ENCODE measurements at regions not wholly inside any gene's neighbourhood (a gene's known extent, or its start where the extent isn't known, plus 50 kb on each side); places are given as distances from the start of the nearest gene placed in this dataset.

DNA sequence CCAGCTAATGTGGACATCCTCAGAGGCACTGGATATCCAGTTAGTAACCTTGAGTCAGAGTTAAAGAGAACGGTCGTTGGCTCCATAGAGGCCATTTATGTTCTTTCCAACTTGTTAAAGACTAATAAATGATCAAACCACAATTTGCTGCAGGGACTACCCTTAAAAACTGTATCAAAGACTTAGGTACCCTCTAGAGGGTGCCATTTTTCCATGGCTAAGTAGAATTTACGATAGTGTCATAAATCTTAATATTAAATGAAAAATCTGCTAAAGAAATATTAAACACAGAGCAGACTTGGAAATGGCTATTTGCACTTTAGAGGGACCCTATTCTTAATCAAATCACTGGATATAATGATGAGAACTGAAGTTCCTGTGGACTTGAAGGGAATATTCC, 685.2 kb upstream of the CHORDC1 start:
- DNase-seq: no peak

- no peak for DNase-seq
These were observed 673.0 kb upstream of the CHORDC1 start for GRCh38 chr11:90895850-90896249.

DNA sequence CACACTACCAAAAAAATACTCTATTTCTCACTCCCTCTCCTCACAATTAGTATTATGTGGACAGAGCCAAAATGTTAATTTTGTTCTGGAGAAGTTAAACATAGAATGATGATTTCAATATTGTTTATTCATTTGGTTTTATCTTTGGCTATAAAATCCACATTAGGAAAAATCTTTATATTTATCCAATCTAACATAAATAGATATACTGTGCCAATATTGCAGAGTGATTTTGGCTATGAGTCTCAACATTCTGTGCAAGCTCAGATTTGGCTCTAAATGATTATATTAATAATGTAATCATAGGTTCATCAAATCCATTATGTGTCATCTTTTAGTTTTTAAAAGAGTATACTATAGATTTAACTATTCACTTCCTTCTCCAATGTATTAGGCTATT, 667.5 kb upstream of the CHORDC1 start:
- no peak for DNase-seq

DNA sequence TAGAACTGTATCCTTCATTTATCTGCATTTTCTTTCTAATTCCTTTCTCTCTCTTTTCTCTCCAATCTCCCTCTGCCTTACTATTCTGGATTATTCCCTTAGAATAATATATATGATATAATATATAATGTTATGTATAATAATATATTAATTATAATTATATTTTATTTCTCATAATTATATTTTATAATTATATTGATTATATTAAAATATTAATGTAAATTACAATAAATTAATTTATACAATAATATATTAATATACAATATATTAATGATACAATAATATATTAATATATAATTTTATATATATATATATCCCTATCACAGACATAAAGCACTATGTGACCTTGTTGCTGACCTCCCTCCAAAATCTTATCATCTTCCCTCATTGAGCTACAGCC, 661.3 kb upstream of the CHORDC1 start:
- no peak for DNase-seq

GRCh38 chr11:90874986-90875385, 652.1 kb upstream of the CHORDC1 start:
- no peak for DNase-seq

DNA sequence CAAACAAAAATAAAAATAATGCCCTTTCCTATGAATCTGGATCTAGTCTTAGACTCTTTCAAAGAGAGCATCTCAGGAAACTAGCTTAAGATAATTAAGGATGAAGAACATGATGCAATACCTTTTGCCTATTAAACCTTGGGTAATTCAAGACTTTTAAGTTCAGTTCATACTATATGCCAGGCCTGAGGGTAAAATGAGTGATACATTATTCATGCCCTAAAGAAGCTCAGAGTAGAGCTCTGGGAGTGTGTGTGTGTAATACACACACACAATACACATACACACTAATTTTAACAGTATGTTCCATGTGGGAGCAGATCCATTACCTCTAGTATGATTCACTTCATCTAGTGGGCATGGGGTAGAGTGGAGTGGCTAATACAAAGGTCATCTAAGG, 651.4 kb upstream of the CHORDC1 start:
- DNase-seq: no peak

DNA sequence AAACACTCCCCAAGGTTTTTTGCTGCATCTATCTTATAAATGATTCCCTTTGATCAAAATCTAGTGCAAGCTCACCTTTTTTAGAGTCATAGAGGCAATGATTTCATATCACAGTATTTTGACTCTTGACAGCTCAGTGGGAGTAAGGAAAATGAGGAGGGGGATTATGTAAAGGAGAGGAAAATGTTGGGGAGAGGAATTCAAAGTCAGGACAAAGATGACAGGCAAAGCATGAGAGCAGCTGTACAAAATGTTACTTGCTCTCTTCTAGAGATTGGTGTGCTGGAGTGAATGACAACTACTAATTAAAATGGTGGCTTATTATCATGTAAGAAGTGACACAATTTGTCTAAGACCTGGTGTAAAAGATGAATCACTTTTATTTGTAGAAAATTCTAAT, 644.6 kb upstream of the CHORDC1 start:
- no peak for DNase-seq

- DNase-seq: no peak
These were observed 633.9 kb upstream of the CHORDC1 start for GRCh38 chr11:90856790-90857189.

GRCh38 chr11:90855531-90855930, 632.7 kb upstream of the CHORDC1 start:
- no peak for DNase-seq

GRCh38 chr11:90851196-90851595, 628.3 kb upstream of the CHORDC1 start:
- no peak for DNase-seq

GRCh38 chr11:90849312-90849711, 626.5 kb upstream of the CHORDC1 start:
- no peak for DNase-seq

DNA sequence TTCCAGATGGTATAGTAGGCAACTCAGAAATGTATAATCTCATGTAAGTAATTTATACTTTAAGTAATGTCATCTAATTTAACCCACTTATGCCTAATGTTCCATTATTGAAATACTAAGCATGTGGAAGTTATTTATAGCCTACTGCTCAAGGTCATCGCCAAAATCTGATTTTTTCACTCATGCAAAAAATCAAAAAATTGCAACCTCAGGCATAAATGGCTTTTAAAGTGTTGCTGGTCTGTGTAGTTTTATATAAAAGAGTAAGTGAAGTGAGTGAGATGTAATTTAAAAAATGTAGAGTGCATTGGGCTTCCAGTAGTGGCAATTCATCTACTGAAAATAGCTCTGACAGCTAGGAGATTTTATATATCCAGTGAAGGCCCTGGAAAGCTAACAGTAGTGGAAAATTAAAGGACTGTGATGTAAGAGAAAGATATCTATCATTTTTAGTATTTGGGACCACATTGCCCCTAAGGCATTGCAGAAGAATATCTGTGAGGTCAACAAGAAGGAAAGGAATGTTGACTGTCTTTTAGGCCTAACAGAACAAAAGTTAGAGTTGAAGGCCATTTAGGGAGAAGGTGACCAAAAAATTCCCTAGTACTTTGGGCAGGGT, 624.5 kb upstream of the CHORDC1 start:
- no peak for DNase-seq

GRCh38 chr11:90846628-90847027, 623.8 kb upstream of the CHORDC1 start:
- no peak for DNase-seq

GRCh38 chr11:90845799-90846198, 623.0 kb upstream of the CHORDC1 start:
- DNase-seq: no peak

GRCh38 chr11:90845126-90845525, 622.3 kb upstream of the CHORDC1 start:
- no peak for DNase-seq

DNA sequence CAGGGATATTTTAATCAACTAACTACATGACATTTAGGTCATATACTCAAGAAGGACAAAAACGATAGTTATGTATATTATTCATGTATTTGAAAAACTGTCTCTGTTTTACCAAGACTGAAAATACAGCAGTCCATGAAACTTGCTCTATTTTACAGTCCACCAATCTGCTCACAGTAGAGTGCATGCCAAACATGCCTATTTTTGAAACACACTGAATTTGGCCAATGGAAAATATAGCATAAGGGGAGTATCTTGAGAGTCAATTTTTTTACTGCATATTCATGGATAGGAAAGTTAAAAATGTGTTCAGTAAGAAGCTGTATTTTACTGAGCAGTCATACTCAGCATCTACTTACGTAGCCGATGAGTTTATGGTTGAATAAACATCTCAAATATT, 621.2 kb upstream of the CHORDC1 start:
- no peak for DNase-seq

- DNase-seq: no peak
These were observed 619.8 kb upstream of the CHORDC1 start for GRCh38 chr11:90842681-90843080.

DNA sequence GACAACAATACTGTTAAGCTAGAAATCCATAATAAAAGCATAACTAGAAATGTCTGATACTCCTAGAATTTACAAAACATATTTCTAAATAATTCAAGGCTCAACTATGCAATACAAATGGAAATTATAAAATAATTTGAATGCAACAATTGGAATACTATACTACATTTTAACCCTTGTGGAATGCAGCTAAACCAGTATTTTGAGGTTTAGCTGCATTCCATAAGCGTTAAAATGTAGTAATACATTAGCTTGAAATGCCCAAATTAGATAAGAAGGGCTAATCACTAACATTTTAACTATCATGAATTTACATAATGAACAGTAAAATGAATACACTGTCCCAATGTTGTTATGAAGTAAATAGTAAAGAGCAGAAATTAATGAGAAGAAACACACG, 617.2 kb upstream of the CHORDC1 start:
- no peak for DNase-seq

GRCh38 chr11:90836031-90836430, 613.2 kb upstream of the CHORDC1 start:
- DNase-seq: no peak

DNA sequence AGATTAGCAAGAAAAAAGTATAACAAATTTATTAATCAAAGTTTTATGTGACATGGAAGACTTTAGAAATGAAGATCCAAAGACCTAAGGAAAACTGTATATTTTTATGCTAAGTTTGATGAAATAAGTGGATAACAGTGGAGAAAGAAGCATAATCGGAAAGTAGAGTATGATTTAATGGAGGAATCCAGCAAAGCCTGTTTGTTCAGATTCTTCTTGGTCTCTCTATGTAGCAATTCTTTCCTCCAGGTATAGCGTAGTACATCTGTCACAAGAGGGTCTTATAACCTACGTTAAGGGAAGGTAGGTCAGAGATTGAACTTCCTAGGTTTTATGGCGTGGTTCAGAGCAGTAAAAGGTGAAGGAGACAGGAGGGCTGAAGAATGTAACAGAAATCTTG, 600.6 kb upstream of the CHORDC1 start:
- DNase-seq: no peak

GRCh38 chr11:90822996-90823395, 600.1 kb upstream of the CHORDC1 start:
- DNase-seq: no peak

DNA sequence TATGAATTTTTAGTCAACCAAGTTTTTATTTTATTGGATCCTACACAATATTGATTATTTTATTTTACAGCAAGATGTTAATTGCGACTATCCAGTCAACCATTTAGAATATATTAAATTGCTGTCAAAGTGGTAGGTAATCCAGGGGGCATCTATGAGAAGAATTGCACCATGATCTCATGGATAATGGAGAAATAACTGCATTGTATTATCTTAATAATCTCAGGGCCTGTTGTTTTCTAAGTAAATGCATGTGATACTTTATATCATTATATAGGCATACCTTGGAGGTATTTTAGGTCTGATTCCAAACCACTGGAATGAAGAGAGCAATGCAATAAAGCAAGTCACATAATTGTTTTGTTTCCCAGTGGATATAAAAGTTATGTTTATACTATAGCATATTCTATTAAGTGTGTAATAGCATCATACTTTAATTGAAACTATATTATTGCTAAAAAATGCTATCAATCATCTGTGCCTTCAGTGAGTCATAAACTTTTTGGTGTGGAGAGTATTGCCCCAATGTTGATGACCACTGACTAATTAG, 595.4 kb upstream of the CHORDC1 start:
- no peak for DNase-seq

DNA sequence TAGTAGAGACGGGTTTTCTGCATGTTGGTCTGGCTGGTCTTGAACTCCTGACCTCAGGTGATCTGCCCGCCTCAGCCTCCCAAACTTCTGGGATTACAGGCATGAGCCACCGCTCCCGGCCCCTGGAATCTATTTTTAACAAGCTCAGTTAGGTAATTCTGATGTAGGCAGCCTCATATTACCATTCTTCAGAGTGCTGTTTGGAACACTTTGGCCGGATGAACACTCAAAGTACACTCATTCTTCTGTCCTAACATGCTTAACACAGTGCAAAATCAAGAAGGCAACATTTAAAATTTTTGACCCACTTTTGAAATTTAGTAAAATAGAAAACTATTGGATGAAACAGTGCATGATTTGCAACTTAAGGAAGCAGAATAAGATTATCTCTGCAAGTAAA, 586.7 kb upstream of the CHORDC1 start:
- no peak for DNase-seq

DNA sequence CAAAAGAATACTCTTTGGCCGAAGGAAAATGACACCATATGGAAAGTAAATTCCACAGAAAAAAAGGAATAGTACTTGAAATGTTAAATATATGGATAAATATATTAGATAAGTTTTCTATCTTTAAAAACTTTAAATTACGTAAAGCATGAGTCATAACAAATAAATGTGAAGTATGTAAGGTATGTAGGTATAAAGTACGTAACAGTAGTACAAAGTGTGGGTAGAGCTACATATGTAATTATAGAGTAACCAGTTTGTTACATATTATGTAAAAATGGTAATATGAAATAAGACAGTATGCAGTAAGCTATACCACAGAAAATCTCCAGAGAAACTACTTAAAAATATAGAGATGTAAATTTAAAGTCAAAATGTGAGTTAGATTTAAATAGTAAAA, 582.3 kb upstream of the CHORDC1 start:
- DNase-seq: no peak

- DNase-seq: no peak
These were observed 581.0 kb upstream of the CHORDC1 start for GRCh38 chr11:90803831-90804230.
